Ovary (tissue), 7 donors: ENCODE measurements at regions not wholly inside any gene's neighbourhood (a gene's known extent, or its start where the extent isn't known, plus 50 kb on each side); places are given as distances from the start of the nearest gene placed in this dataset.

Experiments
- DNase-seq, 5 donors: peaks; one replicate each; pipeline ENCODE4 v3.0.0-alpha.2; 2019 to 2020
- H3K27ac ChIP-seq, 2 donors: fragments of 200-600 bp; one replicate each; pipeline versions ENCODE4 v1.5.1 to v1.8.0; 2019 to 2022
- H3K27me3 ChIP-seq: fragments of 200-600 bp; one replicate; pipeline ENCODE4 v1.8.0; 2022
- H3K36me3 ChIP-seq: fragments of 200-600 bp; sonication (generic); one replicate; pipeline ENCODE4 v1.5.1; 2019
- H3K4me1 ChIP-seq: one replicate; pipeline ENCODE4 v1.8.1; 2013; ENCODE audit warnings: mild to moderate bottlenecking, moderate library complexity; ENCODE audit not compliant: insufficient read depth
- H3K4me3 ChIP-seq: fragments of 200-600 bp; sonication (generic); one replicate; pipeline ENCODE4 v1.5.1; 2017
- H3K9me3 ChIP-seq, 2 donors: fragments of 200-600 bp in 1 of 2; sonication (generic) in 1 of 2; one replicate each; pipeline versions ENCODE4 v1.5.1 to v1.8.1; 2013 to 2019; ENCODE audit warnings: mild to moderate bottlenecking in 1 of 2, moderate library complexity in 1 of 2
- CTCF ChIP-seq, 3 donors: fragments of 450-650 bp in 2 of 3; fragments of 200-600 bp in 1 of 3; IDR thresholded peaks; one replicate each; pipeline versions ENCODE4 v1.5.1 to v1.8.0; 2016 to 2022; ENCODE audit warnings: antibody characterized with exemption in 3 of 3, mild to moderate bottlenecking in 1 of 3
- EP300 ChIP-seq: sonication (generic); formaldehyde crosslinking; IDR thresholded peaks from one replicate; pipeline ENCODE4 v1.6.1; 2017; ENCODE audit warnings: antibody characterized with exemption
- POLR2A ChIP-seq: fragments of 450-650 bp; IDR thresholded peaks from one replicate; pipeline ENCODE4 v1.6.1; 2017; ENCODE audit warnings: antibody characterized with exemption, mild to moderate bottlenecking, moderate library complexity
- WGBS, 3 donors: extraction: QIAGEN DNeasy Blood & Tissue Kit in 1 of 3; methylation state at CpG; one replicate each; pipeline versions ENCODE4 v1.1.5 to v1.1.7; 2013 to 2017; 5-methylcytosine and 5-hydroxymethylcytosine counted together
- intact Hi-C, 4 donors: fragments of 100-400 bp; cut with DNase I; formaldehyde crosslinking; loops; one replicate each; pipeline versions ENCODE4 v1.11.0 to v1.15.1; 2022 to 2023
- donor health status: DM: no; HTN: no; CAD: no; lungs with moderate emphysema.
- donor health status: DM: no; HTN: no; CAD: no.
- donor health status: Bipolar disorder and iron deficiency.
- donor health status: DM: no; HTN: no; CAD: no.
- donor health status: DM: yes; HTN: yes; CAD: no.

GRCh38 chr6:145415616-145416015 lies 319.7 kb downstream of the EPM2A start:
- no peaks in the 10 kb centered on the region for H3K27me3 ChIP-seq
- no peaks in the 10 kb centered on the region for H3K4me1 ChIP-seq
- no peak for DNase-seq
- no peak overlapping the region for H3K27ac ChIP-seq
- H3K9me3 ChIP-seq: no peaks in the 10 kb centered on the region
- H3K4me3 ChIP-seq: no peak overlapping the region
- TF ChIP-seq POLR2A: no peak
- no peak for TF ChIP-seq CTCF (IDR thresholded peaks at IDR 0.05)
- TF ChIP-seq EP300: no peak
- no peaks in the 10 kb centered on the region for H3K36me3 ChIP-seq
- 57 to 62% (median 61%) methylated on average over 2 of the region's 2 CpGs for WGBS, 3 donors
- intact Hi-C loops: no loop called here

- Histone ChIP-seq H3K9me3 (no peaks in the 10 kb centered on the region), H3K36me3 (no peaks in the 10 kb centered on the region), H3K27ac (no peak overlapping the region), H3K27me3 (no peaks in the 10 kb centered on the region), H3K4me1 (no peaks in the 10 kb centered on the region), H3K4me3 (no peak overlapping the region)
- 37 to 40% (median 38%) methylated on average over 1 of the region's 1 CpG for WGBS, 3 donors
- intact Hi-C loops: loop anchor here in 1 of 4 donors (5.0 kb wide), 1 partner anchor 53 kb away; no protein-coding TSS in a partner anchor
- TF ChIP-seq CTCF (IDR thresholded peaks at IDR 0.05) (no peak), EP300 (no peak), POLR2A (no peak)
- no peak for DNase-seq
These were observed 314.7 kb downstream of the EPM2A start for GRCh38 chr6:145420599-145420998.

- intact Hi-C loops: loop anchor here in 1 of 4 donors (5.0 kb wide), 1 partner anchor 57 kb away; no protein-coding TSS in a partner anchor
- 83 to 89% (median 85%) methylated on average over 3 of the region's 3 CpGs for WGBS, 3 donors
- TF ChIP-seq EP300: no peak
- TF ChIP-seq CTCF (IDR thresholded peaks at IDR 0.05): no peak
- TF ChIP-seq POLR2A: no peak
- H3K27me3 ChIP-seq: no peaks in the 10 kb centered on the region
- H3K4me3 ChIP-seq: no peak overlapping the region
- DNase-seq: no peak
- H3K9me3 ChIP-seq: no peaks in the 10 kb centered on the region
- no peak overlapping the region for H3K27ac ChIP-seq
- no peaks in the 10 kb centered on the region for H3K4me1 ChIP-seq
- H3K36me3 ChIP-seq: no peaks in the 10 kb centered on the region
These were observed 311.4 kb downstream of the EPM2A start for GRCh38 chr6:145423936-145424335.

GRCh38 chr6:145427232-145427631 lies 308.1 kb downstream of the EPM2A start:
- TF ChIP-seq CTCF (IDR thresholded peaks at IDR 0.05): no peak
- TF ChIP-seq POLR2A: no peak
- no peak for TF ChIP-seq EP300
- H3K27me3 ChIP-seq: no peaks in the 10 kb centered on the region
- H3K36me3 ChIP-seq: no peaks in the 10 kb centered on the region
- no peaks in the 10 kb centered on the region for H3K9me3 ChIP-seq
- 60 to 70% (median 69%) methylated on average over 4 of the region's 4 CpGs for WGBS, 3 donors
- no peak overlapping the region for H3K27ac ChIP-seq
- DNase-seq: no peak
- no peak overlapping the region for H3K4me3 ChIP-seq
- intact Hi-C loops: no loop called here
- no peaks in the 10 kb centered on the region for H3K4me1 ChIP-seq

- no peak for TF ChIP-seq POLR2A
- no peak for TF ChIP-seq CTCF (IDR thresholded peaks at IDR 0.05)
- no peak for TF ChIP-seq EP300
These were observed 306.6 kb downstream of the EPM2A start for GRCh38 chr6:145428706-145429105.

More at GRCh38 chr6:145428706-145429105, 306.6 kb downstream of the EPM2A start:
- no peaks in the 10 kb centered on the region for H3K36me3 ChIP-seq
- intact Hi-C loops: no loop called here
- H3K27ac ChIP-seq: no peak overlapping the region
- no peaks in the 10 kb centered on the region for H3K4me1 ChIP-seq
- no peaks in the 10 kb centered on the region for H3K9me3 ChIP-seq
- no peak overlapping the region for H3K4me3 ChIP-seq
- no peak for DNase-seq
- 23 to 48% (median 25%) methylated on average over 6 of the region's 6 CpGs for WGBS, 3 donors
- no peaks in the 10 kb centered on the region for H3K27me3 ChIP-seq
